Cardiac fibroblast (primary cell): ENCODE measurements at regions not wholly inside any gene's neighbourhood (a gene's known extent, or its start where the extent isn't known, plus 50 kb on each side); places are given as distances from the start of the nearest gene placed in this dataset.

Experiments
- DNase-seq, 2 donors: peaks; one replicate each; pipeline versions ENCODE4 v3.0.0 to v3.0.0-alpha.2; 2010; ENCODE audit warnings: low read depth in 2 of 2
- H3K4me3 ChIP-seq, 2 donors: replicated peaks in 1 of 2; 1 replicate in 1 of 2; 2 replicates in 1 of 2; pipeline ENCODE4 v1.5.1; 2011; ENCODE audit warnings: low read depth in 2 of 2, low read length in 2 of 2, mild to moderate bottlenecking in 2 of 2, moderate library complexity in 1 of 2
- CTCF ChIP-seq: IDR thresholded peaks from one replicate; pipeline ENCODE4 v1.5.1; 2011; ENCODE audit warnings: low read depth, mild to moderate bottlenecking, low read length, inconsistent platforms

GRCh38 chr14:81784084-81784483 is 250.4 kb upstream of the SEL1L start:
- no peak for DNase-seq
- H3K4me3 ChIP-seq: no peak overlapping the region
- TF ChIP-seq CTCF: no peak

- TF ChIP-seq CTCF: no peak
- DNase-seq: no peak
- H3K4me3 ChIP-seq: no peak overlapping the region
Observed at GRCh38 chr14:81797315-81797714, 263.7 kb upstream of the SEL1L start.

- peak in 1 of 2 donors; percentile 11 for DNase-seq
- H3K4me3 ChIP-seq: no peak overlapping the region
- TF ChIP-seq CTCF: no peak
Observed at GRCh38 chr14:81801921-81802320, 268.3 kb upstream of the SEL1L start.

- no peak overlapping the region for H3K4me3 ChIP-seq
- DNase-seq: no peak
- TF ChIP-seq CTCF: no peak
Observed at GRCh38 chr14:81802341-81802740, 268.7 kb upstream of the SEL1L start.

DNA sequence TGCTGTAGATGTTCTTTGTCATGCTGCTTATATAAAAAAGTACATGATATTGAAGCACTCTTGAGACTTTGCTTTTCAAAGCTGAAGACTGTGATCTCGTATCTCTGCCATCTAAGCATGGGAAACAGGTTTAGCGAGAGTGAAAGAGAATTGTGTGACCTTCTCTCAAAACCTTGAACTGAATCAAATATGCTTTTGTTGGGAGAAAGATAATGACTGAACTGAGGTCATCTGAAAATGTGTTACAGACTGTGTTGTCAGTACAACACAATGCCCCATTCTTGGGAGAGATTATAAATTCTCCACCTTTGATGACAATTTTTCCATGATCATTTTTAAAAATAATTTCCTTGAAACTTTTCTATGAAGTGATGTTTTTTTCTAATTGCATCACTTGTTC is 272.1 kb upstream of the SEL1L start:
- no peak for TF ChIP-seq CTCF
- no peak for DNase-seq
- H3K4me3 ChIP-seq: no peak overlapping the region

DNA sequence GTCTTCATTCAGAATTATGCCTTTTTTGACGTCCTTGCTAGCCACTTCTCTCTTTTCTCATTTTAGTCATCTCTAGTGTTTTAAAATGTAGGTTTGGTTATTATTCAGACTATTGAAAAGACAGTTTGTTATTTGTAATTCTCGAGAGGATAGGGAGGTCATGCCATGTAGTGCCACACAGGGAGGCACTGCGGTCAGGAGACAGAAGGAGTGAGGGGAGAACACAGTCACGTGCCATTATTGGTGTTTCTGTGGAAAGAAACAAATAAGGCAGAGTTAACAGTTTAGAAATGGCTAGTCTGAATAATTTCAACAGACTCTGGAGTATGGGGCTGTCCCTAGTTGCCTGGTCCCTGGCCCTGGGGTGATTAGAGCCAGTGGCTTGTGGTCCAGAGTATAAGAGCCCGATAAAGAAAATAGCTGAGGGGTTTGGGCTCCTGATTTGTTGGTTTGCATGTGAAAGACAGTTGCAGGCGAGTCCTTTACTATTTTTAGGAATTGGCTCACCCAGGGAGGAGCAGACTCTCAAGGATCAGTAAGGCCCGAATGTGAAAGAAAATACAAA is 278.1 kb upstream of the SEL1L start:
- no peak overlapping the region for H3K4me3 ChIP-seq
- TF ChIP-seq CTCF: no peak
- DNase-seq: no peak

DNA sequence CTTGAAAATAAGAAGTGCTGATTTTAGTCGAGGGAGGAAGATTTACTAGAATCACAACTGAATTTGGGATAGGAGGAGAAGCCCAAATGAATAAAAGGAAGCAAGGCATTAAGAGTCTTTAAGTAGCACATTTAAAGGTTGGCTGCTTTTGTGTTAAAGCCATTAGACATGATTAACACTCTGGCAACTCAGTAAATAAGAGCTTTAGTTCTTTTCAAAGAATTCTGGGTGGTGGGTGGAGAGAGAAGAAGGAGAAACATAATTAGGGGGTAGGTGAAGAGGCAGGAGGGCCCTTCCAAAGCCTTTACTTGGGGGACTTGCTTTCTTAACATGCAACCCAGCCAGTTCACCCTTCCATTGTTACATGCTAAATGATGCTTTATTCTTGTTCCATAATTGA is 284.6 kb upstream of the SEL1L start:
- no peak overlapping the region for H3K4me3 ChIP-seq
- DNase-seq: no peak
- TF ChIP-seq CTCF: no peak
